HL-60 (cell line): ENCODE measurements at regions not wholly inside any gene's neighbourhood (a gene's known extent, or its start where the extent isn't known, plus 50 kb on each side); places are given as distances from the start of the nearest gene placed in this dataset.
"Not testable (repeated sequence)": the region's sequence is repeated elsewhere in the genome, so short reads cannot be mapped to it uniquely, and the experiment has no call there.

Source experiments
- DNase-seq, 2 experiments: peaks; one replicate each; pipeline ENCODE4 v3.0.0-alpha.2; 2010 to 2020; ENCODE audit warnings: low read depth in 1 of 2, low spot score in 1 of 2
- H3K27ac ChIP-seq: fragments of 250-450 bp; sonication (Bioruptor Pico); replicated peaks from 2 replicates; pipeline ENCODE4 v1.5.1; 2020; ENCODE audit warnings: mild to moderate bottlenecking, moderate library complexity
- H3K27me3 ChIP-seq: fragments of 250-450 bp; sonication (Bioruptor Pico); 2 replicates; pipeline ENCODE4 v1.5.1; 2021; ENCODE audit warnings: mild to moderate bottlenecking, moderate library complexity; ENCODE audit not compliant: insufficient read depth, poor library complexity, severe bottlenecking
- H3K4me3 ChIP-seq: replicated peaks from 2 replicates; pipeline ENCODE4 v1.5.1; 2011; ENCODE audit warnings: mild to moderate bottlenecking, control low read depth, low read length; ENCODE audit not compliant: insufficient read depth
- SPI1 ChIP-seq: IDR thresholded peaks from 2 replicates; pipeline ENCODE4 v1.6.1; 2012; ENCODE audit warnings: low read depth, mild to moderate bottlenecking, borderline replicate concordance

GRCh38 chr3:130151555-130151954 is 69.9 kb downstream of the ALG1L2 start:
- not testable (repeated sequence) for H3K27ac ChIP-seq, H3K27me3 ChIP-seq, DNase-seq, H3K4me3 ChIP-seq

DNA sequence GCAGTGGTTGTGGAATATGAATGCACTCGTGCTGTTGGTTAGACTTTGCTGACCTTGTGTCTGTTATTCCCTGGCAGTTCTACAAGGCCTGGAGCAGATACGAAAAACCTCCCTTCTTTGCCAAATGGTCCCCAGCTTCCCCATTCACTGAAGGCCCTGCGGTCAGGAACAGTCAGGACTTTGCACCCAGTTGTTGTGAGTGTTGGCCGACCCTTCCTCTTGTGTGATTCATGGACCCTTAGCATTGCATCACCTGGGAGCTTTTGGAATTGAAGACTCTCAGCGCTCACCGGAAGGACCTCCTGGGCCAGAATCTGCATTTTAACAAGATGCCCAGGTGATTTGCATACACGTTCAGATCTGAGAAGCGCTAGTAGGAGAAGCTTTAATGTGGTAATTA is 71.6 kb downstream of the ALG1L2 start:
- H3K27ac ChIP-seq, H3K27me3 ChIP-seq, DNase-seq, H3K4me3 ChIP-seq: not testable (repeated sequence)

DNA sequence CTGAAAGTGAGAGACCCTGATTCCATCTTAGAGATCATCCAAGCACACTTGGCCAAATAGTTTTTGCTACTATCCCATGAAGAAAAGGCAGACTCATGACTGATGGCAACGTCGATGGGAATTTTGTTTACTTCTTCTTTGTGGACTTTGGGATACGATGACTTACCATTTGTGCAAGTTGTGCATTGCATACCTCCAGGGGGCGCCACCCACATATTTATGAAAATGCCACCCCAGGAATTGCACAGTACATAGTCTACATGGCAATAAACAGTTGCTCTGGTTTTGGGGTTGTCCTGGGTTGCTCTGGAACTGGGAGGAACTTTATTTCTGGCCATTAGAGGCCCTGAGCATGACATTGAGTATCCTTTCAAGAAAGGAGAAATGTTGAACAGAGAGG is 73.8 kb downstream of the ALG1L2 start:
- not testable (repeated sequence) for H3K4me3 ChIP-seq, DNase-seq, H3K27me3 ChIP-seq, H3K27ac ChIP-seq

- DNase-seq, H3K4me3 ChIP-seq, H3K27me3 ChIP-seq, H3K27ac ChIP-seq: not testable (repeated sequence)
Measured at GRCh38 chr3:130166856-130167255, 85.2 kb downstream of the ALG1L2 start.

- not testable (repeated sequence) for H3K27me3 ChIP-seq, H3K27ac ChIP-seq, H3K4me3 ChIP-seq, DNase-seq
Measured at GRCh38 chr3:130175195-130175594, 93.6 kb downstream of the ALG1L2 start.

GRCh38 chr3:130176476-130177256 is 95.0 kb downstream of the ALG1L2 start:
- not testable (repeated sequence) for H3K27me3 ChIP-seq, H3K4me3 ChIP-seq, DNase-seq, H3K27ac ChIP-seq

DNA sequence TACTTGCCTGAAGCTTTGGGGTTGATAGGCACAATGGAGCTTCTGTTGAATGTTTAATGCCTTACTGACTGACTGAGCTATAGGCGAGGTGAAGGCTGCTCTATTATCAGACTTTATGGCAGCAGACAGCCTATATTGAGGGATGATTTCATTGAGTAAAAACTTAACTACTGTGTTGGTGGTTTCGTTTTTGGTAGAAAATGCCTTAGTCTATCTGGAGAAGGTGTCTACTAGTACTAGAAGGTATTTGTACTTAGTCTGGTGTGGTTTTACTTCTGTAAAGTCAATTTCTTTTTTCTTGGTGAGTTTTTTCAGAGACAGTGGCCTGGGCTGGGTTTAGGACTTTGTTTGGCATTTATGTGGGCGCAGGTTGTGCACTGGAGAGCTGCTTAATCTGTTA is 97.2 kb downstream of the ALG1L2 start:
- not testable (repeated sequence) for H3K27ac ChIP-seq, H3K27me3 ChIP-seq, DNase-seq, H3K4me3 ChIP-seq

DNA sequence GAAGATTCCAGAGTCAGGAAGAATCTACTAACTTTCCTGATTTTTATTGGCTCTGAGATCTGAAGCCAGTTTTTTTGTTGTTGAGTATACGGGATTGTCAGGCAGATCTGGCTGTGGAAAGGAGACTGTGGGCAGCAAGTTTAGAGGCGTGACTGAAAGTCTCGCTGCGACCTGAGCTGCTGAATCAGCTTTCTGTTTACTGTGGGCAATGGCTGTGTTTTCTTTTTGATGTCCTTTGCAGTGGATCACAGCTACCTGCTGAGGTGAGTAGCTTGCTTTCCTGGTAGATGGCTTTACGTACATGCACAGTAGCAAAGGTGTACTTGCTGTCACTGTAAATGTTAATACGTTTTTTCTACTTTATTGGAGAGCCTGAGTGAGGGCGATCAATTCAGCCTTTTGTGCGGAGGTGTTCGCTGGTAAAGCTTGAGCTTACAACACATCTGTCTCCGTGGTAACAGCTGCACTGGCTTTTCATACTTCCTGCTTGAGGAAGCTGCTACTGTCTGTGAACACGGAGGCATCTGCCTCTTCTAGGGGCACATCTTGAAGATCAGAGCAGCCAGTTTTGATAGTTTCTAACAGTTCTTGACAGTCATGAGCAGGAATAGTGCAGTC is 97.8 kb downstream of the ALG1L2 start:
- peak; percentile 16 to 78 for DNase-seq
- Histone ChIP-seq H3K27ac (peak overlapping the region; percentile 49; the same call in 1 of the 2 replicates), H3K4me3 (peak overlapping the region; percentile 18)
- TF ChIP-seq SPI1: peak; percentile 51; the same call in 1 of the 2 replicates
- H3K27me3 ChIP-seq: not testable (repeated sequence)

DNA sequence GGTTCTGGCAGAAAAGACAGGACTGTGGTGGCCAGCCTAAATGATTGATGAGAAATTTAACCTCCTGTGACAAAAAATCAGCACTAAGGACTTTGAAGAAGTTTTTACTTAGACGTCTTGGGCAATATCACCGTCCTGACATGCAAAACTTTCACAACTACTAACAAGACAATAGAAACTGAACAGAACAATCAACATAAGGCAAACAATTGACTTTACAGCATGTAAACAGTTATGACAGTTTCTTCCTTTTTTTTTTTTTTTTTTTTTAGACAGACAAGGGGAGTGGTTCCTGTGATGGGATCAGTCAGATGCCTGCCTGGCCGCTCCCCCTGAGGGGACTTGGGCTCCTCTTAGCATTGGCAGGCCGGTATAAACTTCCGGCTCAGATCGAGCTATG is 100.8 kb downstream of the ALG1L2 start:
- not testable (repeated sequence) for H3K27ac ChIP-seq, DNase-seq, H3K27me3 ChIP-seq, H3K4me3 ChIP-seq

DNA sequence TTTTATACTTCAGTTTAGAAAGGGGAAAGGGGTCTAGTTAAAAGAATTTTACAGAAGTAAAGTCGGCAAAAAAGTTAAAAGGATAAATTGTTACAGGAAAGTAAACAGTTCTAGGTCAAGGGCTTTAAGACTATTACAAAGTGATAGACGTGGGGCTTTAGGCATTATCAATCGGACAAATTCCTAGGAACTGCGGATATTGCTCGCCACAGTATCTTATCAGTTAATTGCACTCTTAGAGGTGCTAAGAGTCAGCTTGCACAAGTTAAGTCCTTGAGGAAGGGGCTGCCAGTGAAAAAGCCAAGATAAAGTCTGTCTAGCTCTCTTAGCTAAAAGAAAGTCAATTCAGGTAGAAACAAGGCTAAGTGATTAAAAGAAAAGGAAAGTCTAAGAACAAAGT is 102.1 kb downstream of the ALG1L2 start:
- H3K4me3 ChIP-seq, H3K27me3 ChIP-seq, H3K27ac ChIP-seq, DNase-seq: not testable (repeated sequence)

- not testable (repeated sequence) for H3K27ac ChIP-seq, H3K27me3 ChIP-seq, H3K4me3 ChIP-seq, DNase-seq
Measured at GRCh38 chr3:130184152-130185024, 102.8 kb downstream of the ALG1L2 start.

DNA sequence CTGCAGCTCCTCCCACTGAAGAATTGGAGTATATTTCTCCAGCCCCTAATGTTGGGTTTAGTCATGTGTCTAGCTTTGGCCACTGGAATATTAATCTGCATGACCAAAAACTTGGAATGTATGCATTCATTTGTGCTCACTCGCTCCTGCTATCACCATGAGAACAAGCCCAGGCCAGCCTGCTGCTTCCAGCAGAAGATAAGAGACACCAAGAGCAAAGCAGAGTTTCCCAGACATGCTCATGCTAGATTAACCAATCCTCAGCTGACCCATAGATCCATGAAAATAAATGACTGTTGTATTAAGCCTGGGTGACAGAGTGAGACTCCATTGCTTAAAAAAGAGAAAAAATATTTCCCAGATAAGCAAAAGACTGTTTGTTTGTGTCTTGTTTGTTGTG is 119.6 kb downstream of the ALG1L2 start:
- H3K27ac ChIP-seq, H3K4me3 ChIP-seq, DNase-seq, H3K27me3 ChIP-seq: not testable (repeated sequence)

DNA sequence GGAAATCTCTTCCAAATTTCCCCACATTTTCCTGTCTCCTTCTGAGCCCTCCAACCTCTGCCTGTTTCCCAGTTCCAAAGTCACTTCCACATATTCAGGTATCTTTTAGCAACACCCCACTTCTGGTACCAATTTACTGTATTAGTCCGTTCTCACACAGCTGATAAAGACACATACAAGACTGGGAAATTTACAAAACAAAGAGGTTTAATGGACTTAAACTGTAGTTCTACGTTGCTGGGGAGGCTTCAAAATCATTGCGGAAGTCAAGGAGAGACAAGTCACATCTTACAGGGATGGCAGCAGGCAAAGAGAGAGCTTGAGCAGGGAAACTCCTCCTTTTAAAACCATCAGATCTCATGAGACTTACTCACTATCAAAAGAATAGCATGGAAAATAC is 122.0 kb downstream of the ALG1L2 start:
- H3K4me3 ChIP-seq, DNase-seq, H3K27me3 ChIP-seq, H3K27ac ChIP-seq: not testable (repeated sequence)
